ENCODE measurements at regions not wholly inside any gene's neighbourhood (a gene's known extent, or its start where the extent isn't known, plus 50 kb on each side); places are given as distances from the start of the nearest gene placed in this dataset.

DNA sequence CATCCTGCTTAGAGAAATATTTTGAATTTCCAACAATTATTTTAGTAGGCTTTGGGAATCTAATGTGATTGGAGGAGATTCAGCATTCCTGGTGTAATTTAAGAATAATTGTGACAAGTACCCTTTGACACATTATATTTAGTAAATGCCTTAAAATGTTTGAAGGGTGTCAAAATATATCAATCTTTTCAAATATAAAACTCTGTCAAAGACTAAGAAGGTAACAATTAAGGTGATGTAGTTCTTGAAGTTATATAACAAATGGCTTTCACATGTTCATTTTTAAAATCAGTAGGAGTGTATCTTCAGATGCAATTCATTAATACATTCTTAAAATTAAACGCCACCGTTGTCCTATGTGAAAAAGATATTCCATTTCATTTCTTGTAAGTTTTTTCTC is 1977.1 kb upstream of the CDH9 start (continued):
- TF ChIP-seq, protein P1, sequence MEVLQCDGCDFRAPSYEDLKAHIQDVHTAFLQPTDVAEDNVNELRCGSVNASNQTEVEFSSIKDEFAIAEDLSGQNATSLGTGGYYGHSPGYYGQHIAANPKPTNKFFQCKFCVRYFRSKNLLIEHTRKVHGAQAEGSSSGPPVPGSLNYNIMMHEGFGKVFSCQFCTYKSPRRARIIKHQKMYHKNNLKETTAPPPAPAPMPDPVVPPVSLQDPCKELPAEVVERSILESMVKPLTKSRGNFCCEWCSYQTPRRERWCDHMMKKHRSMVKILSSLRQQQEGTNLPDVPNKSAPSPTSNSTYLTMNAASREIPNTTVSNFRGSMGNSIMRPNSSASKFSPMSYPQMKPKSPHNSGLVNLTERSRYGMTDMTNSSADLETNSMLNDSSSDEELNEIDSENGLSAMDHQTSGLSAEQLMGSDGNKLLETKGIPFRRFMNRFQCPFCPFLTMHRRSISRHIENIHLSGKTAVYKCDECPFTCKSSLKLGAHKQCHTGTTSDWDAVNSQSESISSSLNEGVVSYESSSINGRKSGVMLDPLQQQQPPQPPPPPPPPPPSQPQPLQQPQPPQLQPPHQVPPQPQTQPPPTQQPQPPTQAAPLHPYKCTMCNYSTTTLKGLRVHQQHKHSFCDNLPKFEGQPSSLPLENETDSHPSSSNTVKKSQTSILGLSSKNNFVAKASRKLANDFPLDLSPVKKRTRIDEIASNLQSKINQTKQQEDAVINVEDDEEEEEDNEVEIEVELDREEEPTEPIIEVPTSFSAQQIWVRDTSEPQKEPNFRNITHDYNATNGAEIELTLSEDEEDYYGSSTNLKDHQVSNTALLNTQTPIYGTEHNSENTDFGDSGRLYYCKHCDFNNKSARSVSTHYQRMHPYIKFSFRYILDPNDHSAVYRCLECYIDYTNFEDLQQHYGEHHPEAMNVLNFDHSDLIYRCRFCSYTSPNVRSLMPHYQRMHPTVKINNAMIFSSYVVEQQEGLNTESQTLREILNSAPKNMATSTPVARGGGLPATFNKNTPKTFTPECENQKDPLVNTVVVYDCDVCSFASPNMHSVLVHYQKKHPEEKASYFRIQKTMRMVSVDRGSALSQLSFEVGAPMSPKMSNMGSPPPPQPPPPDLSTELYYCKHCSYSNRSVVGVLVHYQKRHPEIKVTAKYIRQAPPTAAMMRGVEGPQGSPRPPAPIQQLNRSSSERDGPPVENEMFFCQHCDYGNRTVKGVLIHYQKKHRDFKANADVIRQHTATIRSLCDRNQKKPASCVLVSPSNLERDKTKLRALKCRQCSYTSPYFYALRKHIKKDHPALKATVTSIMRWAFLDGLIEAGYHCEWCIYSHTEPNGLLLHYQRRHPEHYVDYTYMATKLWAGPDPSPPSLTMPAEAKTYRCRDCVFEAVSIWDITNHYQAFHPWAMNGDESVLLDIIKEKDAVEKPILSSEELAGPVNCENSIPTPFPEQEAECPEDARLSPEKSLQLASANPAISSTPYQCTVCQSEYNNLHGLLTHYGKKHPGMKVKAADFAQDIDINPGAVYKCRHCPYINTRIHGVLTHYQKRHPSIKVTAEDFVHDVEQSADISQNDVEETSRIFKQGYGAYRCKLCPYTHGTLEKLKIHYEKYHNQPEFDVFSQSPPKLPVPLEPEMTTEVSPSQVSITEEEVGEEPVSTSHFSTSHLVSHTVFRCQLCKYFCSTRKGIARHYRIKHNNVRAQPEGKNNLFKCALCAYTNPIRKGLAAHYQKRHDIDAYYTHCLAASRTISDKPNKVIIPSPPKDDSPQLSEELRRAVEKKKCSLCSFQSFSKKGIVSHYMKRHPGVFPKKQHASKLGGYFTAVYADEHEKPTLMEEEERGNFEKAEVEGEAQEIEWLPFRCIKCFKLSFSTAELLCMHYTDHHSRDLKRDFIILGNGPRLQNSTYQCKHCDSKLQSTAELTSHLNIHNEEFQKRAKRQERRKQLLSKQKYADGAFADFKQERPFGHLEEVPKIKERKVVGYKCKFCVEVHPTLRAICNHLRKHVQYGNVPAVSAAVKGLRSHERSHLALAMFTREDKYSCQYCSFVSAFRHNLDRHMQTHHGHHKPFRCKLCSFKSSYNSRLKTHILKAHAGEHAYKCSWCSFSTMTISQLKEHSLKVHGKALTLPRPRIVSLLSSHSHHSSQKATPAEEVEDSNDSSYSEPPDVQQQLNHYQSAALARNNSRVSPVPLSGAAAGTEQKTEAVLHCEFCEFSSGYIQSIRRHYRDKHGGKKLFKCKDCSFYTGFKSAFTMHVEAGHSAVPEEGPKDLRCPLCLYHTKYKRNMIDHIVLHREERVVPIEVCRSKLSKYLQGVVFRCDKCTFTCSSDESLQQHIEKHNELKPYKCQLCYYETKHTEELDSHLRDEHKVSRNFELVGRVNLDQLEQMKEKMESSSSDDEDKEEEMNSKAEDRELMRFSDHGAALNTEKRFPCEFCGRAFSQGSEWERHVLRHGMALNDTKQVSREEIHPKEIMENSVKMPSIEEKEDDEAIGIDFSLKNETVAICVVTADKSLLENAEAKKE (CRISPR knock-in tag; IDR thresholded peaks at IDR 0.05), result no peak
- TF ChIP-seq EZH2 (IDR thresholded peaks at IDR 0.05; ENCODE audit: low read depth, unreplicated experiment) (no peak), JUNB (IDR thresholded peaks at IDR 0.05; ENCODE audit: unreplicated experiment) (no peak), NANOG (IDR thresholded peaks at IDR 0.05; ENCODE audit: borderline replicate concordance) (no peak), STAT1 (IDR thresholded peaks at IDR 0.05; ENCODE audit: unreplicated experiment) (no peak)

DNA sequence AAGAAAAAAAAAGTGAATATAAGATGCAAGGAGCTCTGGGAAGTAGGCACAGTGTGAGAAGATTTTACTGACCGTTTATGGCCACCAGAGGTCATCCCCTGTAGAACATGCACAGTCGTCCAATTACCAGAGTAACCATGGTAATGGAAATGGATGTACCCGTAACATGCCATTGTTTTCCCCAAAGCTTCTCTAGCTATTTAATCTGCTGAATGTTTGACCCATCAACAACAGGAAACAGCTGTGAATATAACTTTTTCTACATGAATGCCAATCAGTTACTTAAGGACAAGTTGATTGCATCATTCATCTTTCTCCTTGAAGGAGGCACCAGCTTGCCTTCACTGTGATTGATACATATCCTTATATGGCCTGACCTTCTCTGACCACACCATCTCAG is 1967.0 kb upstream of the CDH9 start:
- H3K27me3 Mint-ChIP-seq (ENCODE audit: insufficient read depth, low read depth, poor library complexity), result no peaks in the 10 kb centered on the region
- ATAC-seq (peak; percentile 46; the same call in 2 of the 3 replicates), DNase-seq (ENCODE audit: low spot score) (peak; percentile 36)
- no peaks in the 10 kb centered on the region for H3K27me3 ChIP-seq (ENCODE audit: insufficient read depth)
- H3K27ac ChIP-seq (ENCODE audit: low read depth), result no peak overlapping the region
- H3K27ac Mint-ChIP-seq, result no peak overlapping the region
- H3F3A ChIP-seq (replicated peaks; ENCODE audit: low read depth), result no peaks in the 10 kb centered on the region
- peak overlapping the region; percentile 30; the same call in 1 of the 2 replicates for H2AFZ ChIP-seq
- H3K4me3 ChIP-seq, result no peak overlapping the region
- H3K36me3 ChIP-seq (ENCODE audit: insufficient read depth), result no peaks in the 10 kb centered on the region
- no peaks in the 10 kb centered on the region for H3K9me2 ChIP-seq (ENCODE audit: insufficient read depth)
- no peaks in the 10 kb centered on the region for H3K79me2 ChIP-seq (replicated peaks; ENCODE audit: insufficient read depth)
- H3K4me2 ChIP-seq, result no peak overlapping the region
- H3K4me3 Mint-ChIP-seq, result no peak overlapping the region
- H3K4me1 ChIP-seq (ENCODE audit: insufficient read depth), result no peaks in the 10 kb centered on the region
- no peaks in the 10 kb centered on the region for H3K4me1 Mint-ChIP-seq
- no peaks in the 10 kb centered on the region for H3K9me3 Mint-ChIP-seq
- no peaks in the 10 kb centered on the region for H4K20me1 ChIP-seq (replicated peaks; ENCODE audit: insufficient read depth)
- H3K36me3 Mint-ChIP-seq (ENCODE audit: low read depth), result no peaks in the 10 kb centered on the region
- TF ChIP-seq ZNF114 (CRISPR knock-in tag; IDR thresholded peaks at IDR 0.05) (no peak), JUNB (IDR thresholded peaks at IDR 0.05; ENCODE audit: unreplicated experiment) (no peak)
- TF ChIP-seq, protein P2, sequence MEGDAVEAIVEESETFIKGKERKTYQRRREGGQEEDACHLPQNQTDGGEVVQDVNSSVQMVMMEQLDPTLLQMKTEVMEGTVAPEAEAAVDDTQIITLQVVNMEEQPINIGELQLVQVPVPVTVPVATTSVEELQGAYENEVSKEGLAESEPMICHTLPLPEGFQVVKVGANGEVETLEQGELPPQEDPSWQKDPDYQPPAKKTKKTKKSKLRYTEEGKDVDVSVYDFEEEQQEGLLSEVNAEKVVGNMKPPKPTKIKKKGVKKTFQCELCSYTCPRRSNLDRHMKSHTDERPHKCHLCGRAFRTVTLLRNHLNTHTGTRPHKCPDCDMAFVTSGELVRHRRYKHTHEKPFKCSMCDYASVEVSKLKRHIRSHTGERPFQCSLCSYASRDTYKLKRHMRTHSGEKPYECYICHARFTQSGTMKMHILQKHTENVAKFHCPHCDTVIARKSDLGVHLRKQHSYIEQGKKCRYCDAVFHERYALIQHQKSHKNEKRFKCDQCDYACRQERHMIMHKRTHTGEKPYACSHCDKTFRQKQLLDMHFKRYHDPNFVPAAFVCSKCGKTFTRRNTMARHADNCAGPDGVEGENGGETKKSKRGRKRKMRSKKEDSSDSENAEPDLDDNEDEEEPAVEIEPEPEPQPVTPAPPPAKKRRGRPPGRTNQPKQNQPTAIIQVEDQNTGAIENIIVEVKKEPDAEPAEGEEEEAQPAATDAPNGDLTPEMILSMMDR (conservative IDR thresholded peaks at IDR 0.05; ENCODE audit: low read depth in 2 of 2), result peak; percentile 54 to 63
- TF ChIP-seq, protein P3, sequence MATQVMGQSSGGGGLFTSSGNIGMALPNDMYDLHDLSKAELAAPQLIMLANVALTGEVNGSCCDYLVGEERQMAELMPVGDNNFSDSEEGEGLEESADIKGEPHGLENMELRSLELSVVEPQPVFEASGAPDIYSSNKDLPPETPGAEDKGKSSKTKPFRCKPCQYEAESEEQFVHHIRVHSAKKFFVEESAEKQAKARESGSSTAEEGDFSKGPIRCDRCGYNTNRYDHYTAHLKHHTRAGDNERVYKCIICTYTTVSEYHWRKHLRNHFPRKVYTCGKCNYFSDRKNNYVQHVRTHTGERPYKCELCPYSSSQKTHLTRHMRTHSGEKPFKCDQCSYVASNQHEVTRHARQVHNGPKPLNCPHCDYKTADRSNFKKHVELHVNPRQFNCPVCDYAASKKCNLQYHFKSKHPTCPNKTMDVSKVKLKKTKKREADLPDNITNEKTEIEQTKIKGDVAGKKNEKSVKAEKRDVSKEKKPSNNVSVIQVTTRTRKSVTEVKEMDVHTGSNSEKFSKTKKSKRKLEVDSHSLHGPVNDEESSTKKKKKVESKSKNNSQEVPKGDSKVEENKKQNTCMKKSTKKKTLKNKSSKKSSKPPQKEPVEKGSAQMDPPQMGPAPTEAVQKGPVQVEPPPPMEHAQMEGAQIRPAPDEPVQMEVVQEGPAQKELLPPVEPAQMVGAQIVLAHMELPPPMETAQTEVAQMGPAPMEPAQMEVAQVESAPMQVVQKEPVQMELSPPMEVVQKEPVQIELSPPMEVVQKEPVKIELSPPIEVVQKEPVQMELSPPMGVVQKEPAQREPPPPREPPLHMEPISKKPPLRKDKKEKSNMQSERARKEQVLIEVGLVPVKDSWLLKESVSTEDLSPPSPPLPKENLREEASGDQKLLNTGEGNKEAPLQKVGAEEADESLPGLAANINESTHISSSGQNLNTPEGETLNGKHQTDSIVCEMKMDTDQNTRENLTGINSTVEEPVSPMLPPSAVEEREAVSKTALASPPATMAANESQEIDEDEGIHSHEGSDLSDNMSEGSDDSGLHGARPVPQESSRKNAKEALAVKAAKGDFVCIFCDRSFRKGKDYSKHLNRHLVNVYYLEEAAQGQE (IDR thresholded peaks at IDR 0.05; ENCODE audit: unreplicated experiment), result no peak
- TF ChIP-seq, protein P4, sequence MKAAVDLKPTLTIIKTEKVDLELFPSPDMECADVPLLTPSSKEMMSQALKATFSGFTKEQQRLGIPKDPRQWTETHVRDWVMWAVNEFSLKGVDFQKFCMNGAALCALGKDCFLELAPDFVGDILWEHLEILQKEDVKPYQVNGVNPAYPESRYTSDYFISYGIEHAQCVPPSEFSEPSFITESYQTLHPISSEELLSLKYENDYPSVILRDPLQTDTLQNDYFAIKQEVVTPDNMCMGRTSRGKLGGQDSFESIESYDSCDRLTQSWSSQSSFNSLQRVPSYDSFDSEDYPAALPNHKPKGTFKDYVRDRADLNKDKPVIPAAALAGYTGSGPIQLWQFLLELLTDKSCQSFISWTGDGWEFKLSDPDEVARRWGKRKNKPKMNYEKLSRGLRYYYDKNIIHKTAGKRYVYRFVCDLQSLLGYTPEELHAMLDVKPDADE (IDR thresholded peaks at IDR 0.05), result no peak

Measured in GM23338 (cell line).